Glomerular visceral epithelial cell (primary cell): ENCODE measurements at regions not wholly inside any gene's neighbourhood (a gene's known extent, or its start where the extent isn't known, plus 50 kb on each side); places are given as distances from the start of the nearest gene placed in this dataset.
"Not testable (repeated sequence)": the region's sequence is repeated elsewhere in the genome, so short reads cannot be mapped to it uniquely, and the experiment has no call there.

Experiments
- DNase-seq: peaks from one replicate; pipeline ENCODE4 v3.0.0-alpha.2; 2016; ENCODE audit errors: extremely low spot score

DNA sequence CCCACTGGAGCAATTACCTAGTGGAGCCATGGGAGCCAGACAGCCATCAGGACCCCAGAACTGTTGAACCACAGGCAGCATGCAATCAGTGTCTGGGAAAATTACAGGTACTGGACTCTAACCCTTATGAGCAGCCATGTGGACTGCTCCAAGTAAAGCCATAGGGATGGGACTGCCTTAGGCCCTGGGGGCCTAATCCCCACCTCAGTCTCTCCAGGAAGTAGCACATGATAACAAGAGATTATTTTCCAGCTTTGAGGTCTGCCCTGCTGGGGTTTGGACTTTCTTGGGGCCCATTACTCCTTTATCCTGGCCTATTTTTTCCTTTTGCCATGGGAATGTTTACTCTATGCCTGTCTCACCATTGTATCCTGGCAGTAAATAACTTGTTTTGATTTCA is 226.8 kb downstream of the AEBP2 start:
- DNase-seq, result no peak

DNA sequence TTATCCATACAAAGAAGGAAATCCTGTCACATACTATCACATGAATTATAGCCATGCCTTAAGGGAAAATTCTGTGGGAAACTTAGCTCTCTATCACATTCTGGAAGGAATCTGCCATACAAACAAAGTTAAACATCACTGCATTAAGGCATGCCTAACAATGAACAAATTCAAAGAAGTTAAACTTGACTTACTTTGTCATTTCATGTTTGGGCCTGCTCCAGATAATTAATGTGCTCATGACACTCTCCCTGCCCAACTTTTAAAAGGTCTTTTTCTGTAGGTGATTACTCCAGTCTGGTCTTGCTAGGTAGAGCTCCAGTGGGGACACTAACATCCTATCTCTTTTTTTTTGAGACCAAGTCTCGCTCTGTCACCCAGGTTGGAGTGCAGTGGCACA is 230.5 kb downstream of the AEBP2 start:
- no peak for DNase-seq

DNA sequence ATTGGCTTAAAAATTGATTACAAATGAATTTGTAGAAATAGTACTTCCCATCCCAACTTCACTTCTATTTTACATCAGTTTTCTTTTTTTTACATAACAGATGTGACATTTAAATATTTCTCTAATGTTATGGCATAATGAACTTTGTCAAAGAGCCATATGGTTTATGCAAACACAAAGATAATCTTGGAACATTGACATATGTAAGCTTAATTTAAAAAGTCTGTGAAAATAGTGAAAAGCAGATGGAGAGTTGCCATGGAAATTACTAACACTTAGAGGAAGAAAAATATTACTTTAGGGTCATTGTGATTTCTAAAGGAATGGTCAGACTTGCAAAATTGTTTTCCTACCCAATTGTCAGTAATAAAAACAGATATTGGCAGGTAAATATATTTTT is 232.4 kb downstream of the AEBP2 start:
- DNase-seq, result no peak

DNA sequence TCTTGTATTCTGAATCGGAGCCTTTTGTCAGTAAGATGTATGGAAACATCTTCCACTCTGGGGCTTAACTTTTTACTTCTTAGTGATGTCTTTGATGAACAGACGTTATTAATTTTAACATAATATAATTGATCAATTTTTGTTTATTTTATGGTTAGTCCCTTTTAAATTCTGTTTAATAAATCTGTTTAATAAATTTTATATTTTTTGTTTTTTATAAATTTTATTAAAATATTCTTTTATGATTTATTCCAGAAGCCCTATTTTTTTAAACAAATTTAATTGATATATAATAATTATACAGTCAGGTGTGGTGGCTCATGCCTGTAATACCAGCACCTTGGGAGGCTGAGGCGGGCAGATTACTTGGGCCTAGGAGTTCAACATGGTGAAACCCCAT is 235.1 kb downstream of the AEBP2 start:
- no peak for DNase-seq

DNA sequence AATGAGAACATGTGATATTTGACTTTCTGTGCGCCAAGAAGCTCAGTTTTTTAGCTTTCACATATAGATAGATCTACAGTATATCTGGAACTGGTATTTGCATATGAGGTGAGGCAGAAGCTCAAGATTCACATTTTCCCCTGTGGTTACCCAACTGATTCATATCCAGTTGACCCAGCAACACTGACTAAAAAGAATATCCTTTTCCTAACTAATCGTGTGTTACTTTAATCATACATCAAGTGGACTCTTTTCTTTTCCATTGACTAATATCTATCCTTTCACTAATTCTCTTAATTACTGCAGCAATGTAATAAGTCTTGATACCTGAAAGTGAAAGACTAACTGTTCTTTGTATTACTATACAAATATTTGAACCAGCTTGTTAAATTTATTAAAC is 236.1 kb downstream of the AEBP2 start:
- no peak for DNase-seq

DNA sequence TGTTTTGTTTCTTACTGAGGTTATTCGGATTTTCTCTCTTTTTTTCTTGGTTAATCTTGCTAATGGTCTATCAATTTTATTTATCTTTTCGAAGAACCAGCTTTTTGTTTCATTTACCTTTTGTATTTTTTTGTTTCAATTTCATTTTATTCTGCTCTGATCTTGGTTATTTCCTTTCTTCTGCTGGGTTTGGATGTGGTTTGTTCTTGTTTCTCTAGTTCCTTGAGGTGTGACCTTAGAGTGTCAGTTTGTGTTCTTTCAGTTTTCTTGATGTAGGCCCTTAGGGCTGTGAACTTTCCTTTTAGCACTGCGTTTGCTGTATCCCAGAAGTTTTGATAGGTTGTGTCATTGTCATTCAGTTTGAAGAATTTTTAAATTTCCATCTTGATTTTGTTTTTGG is 239.2 kb downstream of the AEBP2 start:
- DNase-seq, result not testable (repeated sequence)

DNA sequence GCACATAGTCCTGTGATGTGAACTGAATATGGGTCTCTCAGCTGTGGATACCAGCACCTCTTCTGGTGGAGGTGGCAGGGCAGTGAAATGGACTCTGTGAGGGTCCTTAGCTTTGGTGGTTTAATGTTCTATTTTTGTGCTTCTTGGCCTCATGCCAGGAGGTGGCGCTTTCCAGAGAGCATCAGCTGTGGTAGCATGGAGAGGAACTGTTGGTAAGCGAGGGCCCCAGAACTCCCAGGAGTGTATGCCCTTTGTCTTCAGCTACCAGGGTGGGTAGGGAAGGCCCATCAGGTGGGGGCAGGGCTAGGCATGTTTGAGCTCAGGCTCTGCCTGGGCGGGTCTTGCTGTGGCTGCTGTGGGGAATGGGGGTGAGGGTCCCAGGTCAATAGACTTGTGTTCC is 241.7 kb downstream of the AEBP2 start:
- no peak for DNase-seq

DNA sequence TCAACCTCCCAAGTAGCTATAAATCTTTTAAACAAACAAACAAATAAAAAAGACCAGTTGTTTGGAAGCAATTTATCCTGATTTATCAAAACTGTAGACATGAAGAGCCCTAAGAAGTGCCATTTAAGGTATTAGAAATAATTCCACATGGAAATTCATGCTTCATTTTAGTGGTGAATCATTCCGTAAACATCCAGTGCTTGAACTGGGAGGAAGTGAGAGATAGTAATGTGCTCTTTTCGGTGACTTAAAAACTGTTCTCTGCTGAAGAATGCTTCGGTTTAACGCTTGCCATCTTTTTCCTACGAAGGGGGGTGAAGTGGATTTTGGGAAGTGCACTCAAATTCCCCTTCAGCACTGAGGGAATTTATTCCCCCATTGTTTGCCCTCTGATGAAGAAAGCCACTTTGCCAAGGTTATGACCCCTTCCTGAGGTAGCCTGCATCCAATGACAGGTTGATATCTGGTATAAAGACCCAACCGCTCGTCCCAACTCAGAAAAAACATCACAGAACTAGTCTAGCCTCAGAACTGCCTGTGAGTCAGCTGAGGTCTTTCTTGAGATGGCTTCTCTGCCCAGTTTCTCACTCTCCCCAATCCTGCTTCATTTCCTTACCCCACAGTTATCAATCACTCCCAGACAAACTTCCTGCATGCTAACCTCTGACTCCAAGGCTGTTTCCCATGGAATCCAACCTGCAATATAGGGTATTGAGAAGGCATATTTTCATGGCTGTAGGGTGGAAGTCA is 244.1 kb downstream of the AEBP2 start:
- peak; percentile 30 for DNase-seq

DNA sequence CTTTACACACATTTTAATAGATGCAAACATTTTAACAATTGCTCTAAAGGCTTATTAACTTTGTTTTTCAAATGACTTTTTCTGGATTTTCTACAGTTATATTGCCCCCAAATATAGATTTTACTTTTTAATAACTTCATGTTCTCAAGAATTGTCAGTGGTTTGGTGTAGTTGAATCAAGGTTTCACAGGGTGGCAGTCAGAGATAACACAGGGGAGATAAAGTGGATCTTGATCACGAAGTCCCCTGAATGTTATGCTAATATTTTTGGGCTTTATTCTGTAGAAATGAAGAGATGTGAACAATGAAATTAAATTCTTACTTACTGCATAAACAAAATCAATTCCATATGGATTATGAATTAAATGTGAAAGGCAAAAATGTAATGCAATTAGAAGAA is 248.1 kb downstream of the AEBP2 start:
- no peak for DNase-seq

DNA sequence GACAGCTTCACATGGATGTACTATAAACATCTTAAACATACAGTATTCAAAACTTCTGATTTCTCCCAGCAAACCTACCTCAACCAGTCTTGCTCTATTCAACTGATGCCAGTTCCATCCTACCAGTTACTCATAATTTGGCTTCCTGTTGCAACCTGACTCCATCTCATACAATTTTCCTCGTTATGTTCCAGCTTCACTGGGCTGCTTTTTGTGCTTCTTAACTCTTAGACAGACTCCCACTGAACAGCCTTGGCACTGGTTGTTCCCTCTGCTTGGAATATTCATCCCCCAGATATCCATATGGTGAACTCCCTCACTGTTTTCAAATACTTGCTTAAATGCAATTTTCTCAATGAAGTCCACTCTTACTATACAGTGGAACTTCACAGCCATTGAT is 249.2 kb downstream of the AEBP2 start:
- no peak for DNase-seq

DNA sequence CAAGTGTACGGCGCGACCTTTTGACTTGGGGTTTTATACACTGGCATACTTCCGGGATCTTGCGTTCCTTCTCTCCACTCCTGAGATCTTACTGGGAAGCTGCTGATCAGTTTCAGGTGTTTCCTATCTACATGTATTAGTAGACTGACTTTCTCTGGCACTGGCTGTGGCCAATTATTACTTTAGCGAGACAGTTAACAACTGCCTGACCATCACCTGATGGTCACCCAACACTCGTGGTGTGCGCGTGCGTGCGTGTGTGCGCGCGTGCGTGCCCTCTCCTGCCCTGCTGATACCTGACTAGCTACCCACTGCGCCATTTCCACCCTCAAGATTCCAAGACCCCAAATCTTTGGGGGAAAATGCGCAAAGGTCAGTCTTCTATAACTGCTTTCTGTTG is 249.9 kb downstream of the AEBP2 start:
- DNase-seq, result no peak

DNA sequence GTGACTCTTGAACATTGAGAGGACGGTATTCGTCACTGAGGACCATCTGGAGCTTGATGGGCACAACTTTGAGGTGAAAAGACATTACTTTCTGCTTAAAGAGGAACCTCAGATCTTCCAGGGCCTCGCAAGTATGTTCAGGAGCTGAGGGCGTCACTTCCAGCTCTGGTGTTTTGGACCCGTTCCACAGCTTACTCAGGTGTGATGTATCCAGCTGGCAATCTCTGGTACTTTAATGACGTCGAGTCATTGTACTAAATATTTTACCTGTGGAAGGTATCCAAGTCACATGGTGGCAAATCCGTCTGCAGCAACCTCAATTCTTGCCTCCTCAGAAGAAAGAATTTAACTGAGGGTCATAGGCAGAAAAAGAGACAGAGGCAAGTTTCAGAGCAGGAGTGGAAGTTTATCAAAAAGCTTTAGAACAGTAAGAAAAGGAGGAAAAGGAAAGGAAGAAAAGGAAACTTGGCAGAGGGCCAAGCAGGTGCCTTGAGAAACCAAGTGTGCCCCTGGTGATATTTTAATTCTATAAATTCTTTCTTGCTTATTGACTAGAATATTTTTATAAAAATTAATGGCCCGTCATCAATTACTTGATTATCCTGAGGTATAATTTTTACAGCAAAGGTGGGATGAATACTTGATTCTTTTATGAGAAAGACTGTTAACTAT is 250.6 kb downstream of the AEBP2 start:
- no peak for DNase-seq

DNA sequence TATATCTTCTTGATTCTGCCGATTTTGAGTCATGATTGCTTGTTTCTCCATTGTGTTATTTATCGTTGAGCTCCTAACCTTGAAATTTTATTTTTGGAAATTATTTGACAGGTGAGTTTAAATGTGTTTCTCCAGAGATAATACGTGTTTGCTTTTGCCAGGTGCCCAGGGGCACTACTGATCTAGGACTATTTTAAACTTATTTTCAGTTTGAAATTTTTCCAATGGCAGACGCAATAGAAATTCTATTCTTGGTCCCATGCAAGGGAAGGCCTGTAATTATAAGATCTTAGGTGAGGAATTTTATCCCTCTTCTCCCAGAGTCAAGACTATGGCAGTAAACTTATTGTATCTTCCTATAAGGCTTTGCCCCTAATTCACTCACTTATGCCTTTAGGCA is 252.8 kb downstream of the AEBP2 start:
- DNase-seq, result no peak

DNA sequence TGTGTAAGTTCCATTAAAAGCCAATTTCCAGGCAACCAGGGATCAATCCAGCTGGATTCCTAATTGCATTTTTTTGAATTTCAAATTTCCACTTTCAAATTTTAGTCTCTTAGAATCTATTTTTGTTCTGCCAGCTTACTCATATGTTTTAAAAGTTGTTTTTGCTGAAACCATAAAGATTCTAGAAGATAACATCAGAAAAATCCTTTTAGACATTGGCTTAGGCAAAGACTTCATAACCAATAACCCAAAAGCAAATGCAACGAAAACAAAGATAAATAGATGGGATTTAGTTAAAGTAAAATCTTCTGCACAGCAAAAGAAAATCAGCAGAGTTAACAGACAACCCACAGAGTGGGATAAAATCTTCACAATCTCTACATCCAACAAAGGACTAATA is 253.3 kb downstream of the AEBP2 start:
- no peak for DNase-seq

DNA sequence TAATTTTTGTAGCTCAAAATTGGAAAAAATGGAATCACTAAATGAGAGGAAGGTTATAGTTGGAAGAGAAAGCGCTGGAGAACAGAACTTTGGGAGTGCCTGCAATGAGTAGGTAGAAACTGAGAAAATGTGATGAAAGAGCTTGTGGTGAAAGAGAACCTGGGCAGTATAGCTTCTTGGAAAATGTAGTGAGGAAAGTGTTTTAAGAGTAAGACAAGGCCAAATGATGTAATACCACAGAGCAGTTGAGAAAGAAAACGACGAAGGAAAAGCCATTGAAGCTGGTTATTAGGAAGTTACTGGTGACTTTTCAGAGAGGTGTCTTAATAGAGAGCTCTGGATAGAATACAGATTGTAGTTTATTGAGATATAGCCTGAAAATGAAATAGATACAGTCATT is 255.3 kb downstream of the AEBP2 start:
- DNase-seq, result no peak

DNA sequence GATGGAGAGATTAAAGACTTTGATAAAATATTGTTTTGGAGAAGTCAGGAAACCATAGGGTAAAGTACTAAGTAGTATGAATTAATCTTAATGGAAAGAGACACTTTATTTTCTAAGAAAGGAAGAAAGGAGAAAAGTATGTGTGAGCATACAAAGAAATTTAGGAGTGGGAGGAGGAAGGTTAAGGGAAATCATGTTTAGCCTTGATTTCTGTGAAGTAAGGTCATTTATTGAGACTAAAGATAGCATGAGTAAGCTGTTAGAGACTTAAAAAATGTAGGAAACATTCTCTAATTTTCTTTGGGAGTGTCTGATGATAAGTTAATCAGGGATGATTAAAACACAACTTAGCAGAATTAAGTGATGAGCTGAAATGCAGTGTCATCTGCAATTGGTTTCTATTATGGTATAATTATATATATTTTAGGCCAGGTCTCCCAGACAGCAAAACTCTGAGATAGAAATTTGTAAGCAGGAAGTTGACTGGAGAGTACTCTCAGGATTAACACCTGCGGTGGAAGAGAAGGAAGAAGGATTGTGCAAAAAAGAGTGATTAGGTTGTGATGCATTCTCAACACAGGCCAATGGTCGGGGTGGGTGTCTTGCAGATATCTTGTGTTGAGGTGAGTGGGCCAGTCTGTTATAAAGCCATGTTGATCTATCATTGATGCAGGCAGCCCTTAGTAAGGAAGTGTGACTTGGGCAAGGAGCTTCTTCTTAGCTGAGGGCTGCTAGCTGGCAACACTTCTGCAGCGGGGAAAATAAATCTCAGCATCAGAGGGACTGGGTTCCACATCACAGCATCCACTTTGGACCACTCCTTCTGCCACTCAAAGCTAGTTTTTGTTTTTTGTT is 256.2 kb downstream of the AEBP2 start:
- DNase-seq, result no peak

DNA sequence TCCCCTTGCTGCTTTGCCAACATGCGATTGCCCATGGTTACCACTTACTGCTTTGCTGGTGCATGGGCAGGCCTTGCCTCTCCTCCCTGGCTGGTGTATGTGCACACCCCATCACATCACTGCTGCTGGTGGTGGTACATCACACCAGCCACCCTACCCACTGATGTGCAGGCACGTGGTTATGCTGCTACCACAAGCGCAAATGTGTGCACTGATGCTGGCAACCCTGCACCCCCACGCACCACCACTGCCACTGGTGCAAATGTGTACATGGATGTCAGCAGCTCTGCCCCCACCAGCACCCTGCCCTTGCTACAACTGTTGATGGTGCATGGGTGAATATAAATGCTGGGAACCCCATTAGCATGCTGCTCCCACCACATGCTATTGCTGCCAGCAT is 261.7 kb downstream of the AEBP2 start:
- no peak for DNase-seq

DNA sequence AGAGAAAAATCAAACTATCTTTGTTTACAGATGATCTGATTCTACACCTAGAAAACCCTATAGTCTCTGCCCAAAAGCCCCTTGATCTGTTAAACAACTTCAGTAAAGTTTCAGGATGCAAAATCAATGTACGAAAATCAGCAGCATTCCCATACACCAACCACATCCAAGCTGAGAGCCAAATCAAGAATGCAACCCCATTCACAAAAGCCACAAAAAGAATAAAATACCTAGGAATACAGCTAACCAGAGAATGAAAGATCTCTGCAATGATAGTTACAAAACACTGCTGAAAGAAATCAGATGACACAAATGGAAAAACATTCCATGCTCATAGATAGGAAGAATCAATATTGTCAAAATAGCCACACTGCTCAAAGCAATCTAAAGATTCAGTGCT is 265.7 kb downstream of the AEBP2 start:
- no peak for DNase-seq

DNA sequence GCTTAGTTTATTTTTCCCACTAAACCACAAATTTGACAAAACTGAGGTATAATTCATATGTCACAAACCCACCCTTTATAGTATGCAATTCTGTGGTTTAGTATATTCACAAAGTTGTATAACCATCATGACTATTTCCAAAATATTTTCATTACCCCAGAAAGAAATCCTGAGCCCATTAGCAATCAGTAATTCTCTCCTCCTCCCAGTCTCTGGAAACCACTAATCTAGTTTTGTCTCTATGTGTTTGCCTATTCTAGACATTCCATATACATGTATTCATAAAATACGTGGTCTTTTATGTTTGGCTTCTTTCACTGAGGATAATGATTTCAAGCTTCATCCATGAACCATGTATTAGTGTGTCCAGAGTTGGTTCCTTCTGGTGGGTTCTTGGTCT is 267.6 kb downstream of the AEBP2 start:
- peak; percentile 5 for DNase-seq

DNA sequence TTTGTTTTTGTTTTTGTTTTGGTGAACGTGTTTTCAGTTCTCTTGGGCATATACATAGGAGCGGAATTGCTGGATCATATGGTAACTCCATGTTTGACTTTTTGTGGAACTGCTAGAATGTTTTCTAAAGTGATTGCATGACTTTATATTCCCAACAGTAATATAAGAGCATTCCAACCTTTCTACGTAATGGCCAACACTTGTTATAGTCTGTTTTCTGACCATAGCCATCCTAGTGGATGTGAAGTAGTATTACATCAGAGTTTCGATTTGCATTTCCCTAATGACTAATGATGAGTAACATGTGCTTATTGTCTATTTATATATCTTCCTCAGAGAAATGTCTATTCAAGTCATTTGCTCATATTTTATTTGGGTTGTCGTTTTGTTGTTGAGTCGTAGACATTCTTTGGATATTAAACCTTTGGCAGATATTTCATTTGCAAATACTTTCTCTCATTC is 268.7 kb downstream of the AEBP2 start:
- no peak for DNase-seq

DNA sequence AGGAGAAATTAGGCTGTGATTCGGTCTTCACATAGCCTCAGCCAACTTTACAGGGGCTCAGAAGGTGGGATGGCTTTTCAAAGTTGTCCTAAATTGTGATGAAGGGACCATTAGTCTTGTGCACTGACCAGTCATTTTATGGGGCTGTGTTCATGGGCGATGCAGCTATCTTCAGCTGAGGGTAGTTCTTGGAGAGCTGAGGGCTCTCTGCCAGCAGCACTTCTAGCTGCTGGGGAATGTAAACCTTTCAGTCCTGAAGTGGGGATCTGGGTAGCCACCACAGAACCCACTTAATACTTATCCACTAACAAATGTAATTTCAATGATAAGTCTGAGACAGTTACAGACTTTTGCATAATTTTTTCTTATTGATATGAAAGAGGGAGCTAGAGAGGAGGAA is 270.6 kb downstream of the AEBP2 start:
- no peak for DNase-seq
